ENCODE measurements at regions not wholly inside any gene's neighbourhood (a gene's known extent, or its start where the extent isn't known, plus 50 kb on each side); places are given as distances from the start of the nearest gene placed in this dataset.

- TF ChIP-seq, protein P1, sequence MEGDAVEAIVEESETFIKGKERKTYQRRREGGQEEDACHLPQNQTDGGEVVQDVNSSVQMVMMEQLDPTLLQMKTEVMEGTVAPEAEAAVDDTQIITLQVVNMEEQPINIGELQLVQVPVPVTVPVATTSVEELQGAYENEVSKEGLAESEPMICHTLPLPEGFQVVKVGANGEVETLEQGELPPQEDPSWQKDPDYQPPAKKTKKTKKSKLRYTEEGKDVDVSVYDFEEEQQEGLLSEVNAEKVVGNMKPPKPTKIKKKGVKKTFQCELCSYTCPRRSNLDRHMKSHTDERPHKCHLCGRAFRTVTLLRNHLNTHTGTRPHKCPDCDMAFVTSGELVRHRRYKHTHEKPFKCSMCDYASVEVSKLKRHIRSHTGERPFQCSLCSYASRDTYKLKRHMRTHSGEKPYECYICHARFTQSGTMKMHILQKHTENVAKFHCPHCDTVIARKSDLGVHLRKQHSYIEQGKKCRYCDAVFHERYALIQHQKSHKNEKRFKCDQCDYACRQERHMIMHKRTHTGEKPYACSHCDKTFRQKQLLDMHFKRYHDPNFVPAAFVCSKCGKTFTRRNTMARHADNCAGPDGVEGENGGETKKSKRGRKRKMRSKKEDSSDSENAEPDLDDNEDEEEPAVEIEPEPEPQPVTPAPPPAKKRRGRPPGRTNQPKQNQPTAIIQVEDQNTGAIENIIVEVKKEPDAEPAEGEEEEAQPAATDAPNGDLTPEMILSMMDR (optimal IDR thresholded peaks at IDR 0.05 in 1 of 3, IDR thresholded peaks at IDR 0.05 in 1 of 3, conservative IDR thresholded peaks at IDR 0.05 in 1 of 3; ENCODE audit: extremely low read depth in 1 of 3, insufficient read depth in 2 of 3, low read length in 3 of 3), result no peak
- TF ChIP-seq EZH2 (IDR thresholded peaks at IDR 0.05; ENCODE audit: low read length), result no peak
Observed at GRCh38 chr2:128684523-128684922, 365.9 kb upstream of the HS6ST1 start.
